ENCODE measurements at regions not wholly inside any gene's neighbourhood (a gene's known extent, or its start where the extent isn't known, plus 50 kb on each side); places are given as distances from the start of the nearest gene placed in this dataset.

- TF ChIP-seq, protein P1, sequence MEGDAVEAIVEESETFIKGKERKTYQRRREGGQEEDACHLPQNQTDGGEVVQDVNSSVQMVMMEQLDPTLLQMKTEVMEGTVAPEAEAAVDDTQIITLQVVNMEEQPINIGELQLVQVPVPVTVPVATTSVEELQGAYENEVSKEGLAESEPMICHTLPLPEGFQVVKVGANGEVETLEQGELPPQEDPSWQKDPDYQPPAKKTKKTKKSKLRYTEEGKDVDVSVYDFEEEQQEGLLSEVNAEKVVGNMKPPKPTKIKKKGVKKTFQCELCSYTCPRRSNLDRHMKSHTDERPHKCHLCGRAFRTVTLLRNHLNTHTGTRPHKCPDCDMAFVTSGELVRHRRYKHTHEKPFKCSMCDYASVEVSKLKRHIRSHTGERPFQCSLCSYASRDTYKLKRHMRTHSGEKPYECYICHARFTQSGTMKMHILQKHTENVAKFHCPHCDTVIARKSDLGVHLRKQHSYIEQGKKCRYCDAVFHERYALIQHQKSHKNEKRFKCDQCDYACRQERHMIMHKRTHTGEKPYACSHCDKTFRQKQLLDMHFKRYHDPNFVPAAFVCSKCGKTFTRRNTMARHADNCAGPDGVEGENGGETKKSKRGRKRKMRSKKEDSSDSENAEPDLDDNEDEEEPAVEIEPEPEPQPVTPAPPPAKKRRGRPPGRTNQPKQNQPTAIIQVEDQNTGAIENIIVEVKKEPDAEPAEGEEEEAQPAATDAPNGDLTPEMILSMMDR (IDR thresholded peaks at IDR 0.05): no peak
- DNase-seq (ENCODE audit: extremely low spot score, unreplicated experiment): no peak
- Mint-ChIP-seq H3K27me3 (ENCODE audit: unreplicated experiment) (no peaks in the 10 kb centered on the region), H3K4me3 (ENCODE audit: unreplicated experiment) (no peak overlapping the region), H3K9me3 (ENCODE audit: unreplicated experiment) (peaks cover 28% of the 10 kb centered on the region), H3K27ac (ENCODE audit: unreplicated experiment) (no peak overlapping the region), H3K36me3 (ENCODE audit: unreplicated experiment) (no peaks in the 10 kb centered on the region), H3K4me1 (ENCODE audit: unreplicated experiment) (no peaks in the 10 kb centered on the region)
These were observed 382.0 kb downstream of the CDH26 start for GRCh38 chr20:60340232-60340631.

GRCh38 chr20:60341062-60341461 is 382.8 kb downstream of the CDH26 start:
- H3K36me3 Mint-ChIP-seq (ENCODE audit: unreplicated experiment): no peaks in the 10 kb centered on the region
- no peaks in the 10 kb centered on the region for H3K27me3 Mint-ChIP-seq (ENCODE audit: unreplicated experiment)
- TF ChIP-seq, protein P1 (IDR thresholded peaks at IDR 0.05): no peak
- no peak for DNase-seq (ENCODE audit: extremely low spot score, unreplicated experiment)
- no peak overlapping the region for H3K4me3 Mint-ChIP-seq (ENCODE audit: unreplicated experiment)
- no peaks in the 10 kb centered on the region for H3K4me1 Mint-ChIP-seq (ENCODE audit: unreplicated experiment)
- H3K27ac Mint-ChIP-seq (ENCODE audit: unreplicated experiment): no peak overlapping the region
- peaks cover 29% of the 10 kb centered on the region for H3K9me3 Mint-ChIP-seq (ENCODE audit: unreplicated experiment)

GRCh38 chr20:60345106-60345505 is 386.9 kb downstream of the CDH26 start:
- no peaks in the 10 kb centered on the region for H3K36me3 Mint-ChIP-seq (ENCODE audit: unreplicated experiment)
- H3K27me3 Mint-ChIP-seq (ENCODE audit: unreplicated experiment): no peaks in the 10 kb centered on the region
- no peak for DNase-seq (ENCODE audit: extremely low spot score, unreplicated experiment)
- no peaks in the 10 kb centered on the region for H3K4me1 Mint-ChIP-seq (ENCODE audit: unreplicated experiment)
- H3K27ac Mint-ChIP-seq (ENCODE audit: unreplicated experiment): no peak overlapping the region
- H3K9me3 Mint-ChIP-seq (ENCODE audit: unreplicated experiment): peaks cover 24% of the 10 kb centered on the region
- H3K4me3 Mint-ChIP-seq (ENCODE audit: unreplicated experiment): no peak overlapping the region
- TF ChIP-seq, protein P1 (IDR thresholded peaks at IDR 0.05): no peak

DNA sequence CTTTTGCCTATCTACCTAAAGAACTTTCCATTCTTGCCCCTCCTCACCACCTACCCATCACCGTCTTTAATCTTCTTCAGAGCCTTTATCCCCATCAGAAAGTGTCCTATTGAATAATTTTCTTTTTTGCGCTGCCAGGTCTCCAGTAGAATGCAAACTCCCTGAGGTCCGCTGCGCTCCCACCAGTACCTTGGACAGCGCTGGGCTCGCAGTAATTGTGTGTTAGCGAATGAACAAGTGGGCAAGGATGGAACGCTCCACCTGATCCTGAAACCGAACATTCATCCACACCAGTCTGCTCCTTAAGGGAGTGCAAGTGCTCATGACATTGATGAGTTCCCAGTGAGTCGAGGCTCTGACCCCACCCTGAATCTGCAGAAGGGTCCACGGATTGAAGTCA is 391.2 kb downstream of the CDH26 start:
- Mint-ChIP-seq H3K4me1 (ENCODE audit: unreplicated experiment) (no peaks in the 10 kb centered on the region), H3K36me3 (ENCODE audit: unreplicated experiment) (no peaks in the 10 kb centered on the region), H3K9me3 (ENCODE audit: unreplicated experiment) (peaks cover 26% of the 10 kb centered on the region), H3K4me3 (ENCODE audit: unreplicated experiment) (no peak overlapping the region), H3K27ac (ENCODE audit: unreplicated experiment) (no peak overlapping the region), H3K27me3 (ENCODE audit: unreplicated experiment) (no peaks in the 10 kb centered on the region)
- TF ChIP-seq, protein P1 (IDR thresholded peaks at IDR 0.05): no peak
- DNase-seq (ENCODE audit: extremely low spot score, unreplicated experiment): no peak

- no peak for DNase-seq (ENCODE audit: extremely low spot score, unreplicated experiment)
- peaks cover 23% of the 10 kb centered on the region for H3K9me3 Mint-ChIP-seq (ENCODE audit: unreplicated experiment)
- H3K27ac Mint-ChIP-seq (ENCODE audit: unreplicated experiment): no peak overlapping the region
- TF ChIP-seq, protein P1 (IDR thresholded peaks at IDR 0.05): no peak
- no peaks in the 10 kb centered on the region for H3K36me3 Mint-ChIP-seq (ENCODE audit: unreplicated experiment)
- no peaks in the 10 kb centered on the region for H3K4me1 Mint-ChIP-seq (ENCODE audit: unreplicated experiment)
- H3K4me3 Mint-ChIP-seq (ENCODE audit: unreplicated experiment): no peak overlapping the region
- H3K27me3 Mint-ChIP-seq (ENCODE audit: unreplicated experiment): no peaks in the 10 kb centered on the region
These were observed 393.8 kb downstream of the CDH26 start for GRCh38 chr20:60352017-60352416.
